K562 (cell line): ENCODE measurements at regions not wholly inside any gene's neighbourhood (a gene's known extent, or its start where the extent isn't known, plus 50 kb on each side); places are given as distances from the start of the nearest gene placed in this dataset.
A peak's percentile ranks its signal among the peaks of the same experiment; 100 is the strongest.

Experiments
- ATAC-seq: fragments of 200-7000 bp; cut with Tn5 transposase; 3 replicates; pipeline ENCODE4 v1.9.1; 2020; ENCODE audit warnings: moderate library complexity
- BruUV-seq: library from RNA; stranded (reverse); fragments of 400-500 nt; replicated peaks from 2 replicates; lab custom pipeline; 2021; lab: Mats Ljungman, UMichigan
- CTCF ChIA-PET: fragments of 300-600 bp; formaldehyde crosslinking; extraction: SDS; loops from one replicate; lab custom pipeline; 2021; ENCODE audit warnings: low intra/inter-chr PET ratio; lab: Yijun Ruan, JAX
- POLR2A ChIA-PET: fragments of 300-600, 350-650 bp; sonication (Branson Sonifier 250); formaldehyde crosslinking; extraction: SDS; loops from one replicate; lab custom pipeline; 2021; ENCODE audit warnings: antibody characterized with exemption, inconsistent platforms; lab: Yijun Ruan, JAX
- DNase-seq, 4 experiments: peaks; one replicate each; pipeline versions ENCODE4 v3.0.0 to v3.0.0-alpha.2; 2011 to 2018; ENCODE audit warnings: low spot score in 3 of 4, mixed read lengths in 3 of 4; ENCODE audit errors: extremely low read depth in 1 of 4
- FAIRE-seq: peaks from 2 replicates; lab custom pipeline; 2011; peaks lifted over from hg19 to GRCh38; lab: Jason Lieb, UNC
- H2AFZ ChIP-seq: 2 replicates; pipeline ENCODE4 v1.6.0; 2011; ENCODE audit warnings: low read depth, low read length, control low read depth, inconsistent platforms
- H3K27ac ChIP-seq: fragments of 200-600 bp; 3 replicates; pipeline ENCODE4 v1.8.0; 2011; ENCODE audit warnings: low read depth, mild to moderate bottlenecking, control low read depth, inconsistent platforms, low read length, moderate library complexity, mixed read lengths; ENCODE audit errors: extremely low read depth
- H3K27me3 ChIP-seq, 2 experiments: fragments of 300-600 bp in 1 of 2; 2 replicates in 1 of 2; 3 replicates in 1 of 2; pipeline versions ENCODE4 v1.6.0 to v1.8.0; 2011; ENCODE audit warnings: inconsistent platforms in 2 of 2, low read length in 2 of 2, mild to moderate bottlenecking in 1 of 2, mixed read lengths in 1 of 2, moderate library complexity in 1 of 2; ENCODE audit not compliant: control insufficient read depth in 2 of 2, insufficient read depth in 2 of 2
- H3K36me3 ChIP-seq: fragments of 300-600 bp; 3 replicates; pipeline ENCODE4 v1.8.0; 2011; ENCODE audit warnings: mild to moderate bottlenecking, low read length, inconsistent platforms; ENCODE audit not compliant: control insufficient read depth, insufficient read depth
- H3K4me1 ChIP-seq, 2 experiments: fragments of 200-600 bp in 1 of 2; replicated peaks in 1 of 2; 2 replicates in 1 of 2; 3 replicates in 1 of 2; pipeline versions ENCODE4 v1.5.1 to v1.8.0; 2011; ENCODE audit warnings: inconsistent platforms in 2 of 2, low read length in 2 of 2, mild to moderate bottlenecking in 1 of 2, mixed read lengths in 1 of 2, moderate library complexity in 1 of 2; ENCODE audit not compliant: control insufficient read depth in 2 of 2, insufficient read depth in 2 of 2
- H3K4me2 ChIP-seq: 2 replicates; pipeline ENCODE4 v1.6.1; 2011; ENCODE audit warnings: low read length, control low read depth, inconsistent platforms, mixed read lengths; ENCODE audit not compliant: insufficient read depth
- H3K4me3 ChIP-seq: fragments of 200-600 bp; sonication (generic), shearing (Covaris generic); 2 replicates; pipeline ENCODE4 v1.5.1; 2016; ENCODE audit warnings: control low read depth, inconsistent platforms
- H3K79me2 ChIP-seq: fragments of 200-600 bp; 3 replicates; pipeline ENCODE4 v1.8.0; 2011; ENCODE audit warnings: low read length, inconsistent platforms; ENCODE audit not compliant: control insufficient read depth, insufficient read depth
- H3K9ac ChIP-seq, 2 experiments: 2 replicates each; pipeline versions ENCODE4 v1.6.0 to v1.6.1; 2011; ENCODE audit warnings: low read depth in 2 of 2, low read length in 2 of 2, control low read depth in 1 of 2, inconsistent platforms in 1 of 2, mild to moderate bottlenecking in 1 of 2, mixed read lengths in 1 of 2; ENCODE audit not compliant: insufficient read depth in 1 of 2
- H3K9me1 ChIP-seq: one replicate; pipeline ENCODE4 v1.6.0; 2011; ENCODE audit warnings: inconsistent platforms, mild to moderate bottlenecking, low read length, moderate library complexity; ENCODE audit not compliant: control insufficient read depth, insufficient read depth
- H3K9me3 ChIP-seq: replicated peaks from 2 replicates; pipeline ENCODE4 v1.5.1; 2011; ENCODE audit warnings: low read depth, low read length, inconsistent platforms; ENCODE audit not compliant: control insufficient read depth, insufficient read depth
- H4K20me1 ChIP-seq: replicated peaks from 2 replicates; pipeline ENCODE4 v1.6.1; 2011; ENCODE audit warnings: low read length, inconsistent platforms, mixed read lengths; ENCODE audit not compliant: control insufficient read depth, insufficient read depth
- ELK3 ChIP-seq: fragments of 450-650 bp; formaldehyde crosslinking; IDR thresholded peaks from 2 replicates; pipeline ENCODE4 v1.4.0; 2020; ENCODE audit warnings: mild to moderate bottlenecking
- ERF ChIP-seq: fragments of 450-650 bp; formaldehyde crosslinking; IDR thresholded peaks from 2 replicates; pipeline ENCODE4 v1.4.0; 2020; ENCODE audit warnings: mild to moderate bottlenecking, mixed read lengths
- FOXP4 ChIP-seq: sonication (generic); formaldehyde crosslinking; IDR thresholded peaks from 2 replicates; pipeline ENCODE4 v1.8.0; 2022; ENCODE audit warnings: mild to moderate bottlenecking, missing genetic modification reagents, borderline replicate concordance
- SMAD4 ChIP-seq: fragments of 250-450 bp; sonication (Bioruptor Pico); conservative IDR thresholded peaks from 2 replicates; pipeline ENCODE4 v1.8.0; 2021; ENCODE audit warnings: inconsistent platforms, mild to moderate bottlenecking, moderate library complexity
- TRIM24 ChIP-seq, 2 experiments: fragments of 450-650 bp; IDR thresholded peaks; 2 replicates each; pipeline ENCODE4 v1.6.1; 2016
- ZBTB40 ChIP-seq, 2 experiments: fragments of 450-650 bp in 1 of 2; sonication (generic) in 1 of 2; formaldehyde crosslinking in 1 of 2; IDR thresholded peaks; 2 replicates each; pipeline versions ENCODE4 v1.7.1 to v1.9.0; 2016 to 2022; ENCODE audit warnings: inconsistent platforms in 1 of 2, mild to moderate bottlenecking in 1 of 2, missing genetic modification reagents in 1 of 2
- ZNF79 ChIP-seq: fragments of 250-450 bp; sonication (Bioruptor Pico); IDR thresholded peaks from 2 replicates; pipeline ENCODE4 v1.4.0; 2020; ENCODE audit warnings: low read depth, mild to moderate bottlenecking, moderate library complexity
- WGBS: fragments of 100-300 bp; shearing (Covaris generic); methylation state at CpG from one replicate; pipeline ENCODE4 v1.1.6; 2016; ENCODE audit warnings: low coverage, mixed read lengths; ENCODE audit not compliant: insufficient coverage; ENCODE audit errors: missing lambda C conversion rate; 5-methylcytosine and 5-hydroxymethylcytosine counted together
- in situ Hi-C: fragments of 300-500 bp; cut with MboI; formaldehyde crosslinking; loops from 4 replicates; pipeline ENCODE4 v1.15.0; 2018; ENCODE audit warnings: inconsistent platforms, mixed read lengths
- intact Hi-C: fragments of 100-400 bp; cut with micrococcal nuclease; formaldehyde crosslinking; loops from 2 replicates; pipeline ENCODE4 v1.14.2; 2022

- Histone ChIP-seq H3K9me3 (peaks cover 3% of the 10 kb centered on the region; the same call in 1 of the 2 replicates), H2AFZ (peak overlapping the region; percentile 69), H4K20me1 (no peaks in the 10 kb centered on the region), H3K4me2 (peak overlapping the region; percentile 14; the same call in 1 of the 2 replicates), H3K27ac (peak overlapping the region; percentile 70), H3K9ac (0 out of 4 replicates have a peak overlapping the region, but pooled peaks of 1 of the 2 experiments have one; percentile 12), H3K9me1 (no peaks in the 10 kb centered on the region), H3K36me3 (no peaks in the 10 kb centered on the region), H3K4me3 (no peak overlapping the region), H3K27me3 (no peaks in the 10 kb centered on the region), H3K79me2 (no peaks in the 10 kb centered on the region; the same call in 2 of the 3 replicates), H3K4me1 (peaks cover 21 to 34% of the 10 kb centered on the region in 2 experiments; a peak in 4 of 5 replicates)
- intact Hi-C loops: loop anchor here (5.0 kb wide), 1 partner anchor 36 kb away; no protein-coding TSS in a partner anchor
- ChIA-PET CTCF (no interaction called here), POLR2A (interaction anchor here (1.1 kb wide), 1 partner anchor 11 kb away, joined by 5 read pairs; no protein-coding TSS in a partner anchor)
- WGBS: 25% methylated on average over 10 of the region's 10 CpGs
- peak; percentile 42 for ATAC-seq
- no TSS peak for BruUV-seq
- peak in 1 of 4 experiments; percentile 59 for DNase-seq
- FAIRE-seq: no peak
- in situ Hi-C loops: no loop called here
- TF ChIP-seq ELK3 (no peak), ERF (CRISPR knock-in tag) (no peak), TRIM24 (IDR thresholded peaks at IDR 0.05) (peak in 1 of 2 experiments; percentile 32; a peak in 1 of 4 replicates), ZBTB40 (IDR thresholded peaks at IDR 0.05) (no peak), ZBTB40 (CRISPR knock-in tag; IDR thresholded peaks at IDR 0.05) (no peak), SMAD4 (CRISPR knock-in tag) (peak; percentile 98), ZNF79 (peak; percentile 75; the same call in 1 of the 2 replicates), FOXP4 (CRISPR knock-in tag) (no peak)
These were observed 59.9 kb upstream of the ATF7IP2 start for GRCh38 chr16:10325783-10326543.
